WTC11 (cell line): ENCODE measurements at regions not wholly inside any gene's neighbourhood (a gene's known extent, or its start where the extent isn't known, plus 50 kb on each side); places are given as distances from the start of the nearest gene placed in this dataset.

Source experiments
- ATAC-seq: fragments of 200-7000 bp; cut with Tn5 transposase; 2 replicates; pipeline ENCODE4 v1.10.0; 2021; ENCODE audit warnings: mild to moderate bottlenecking, moderate library complexity
- CTCF ChIA-PET: fragments of 300-600 bp; sonication (Branson Sonifier 250); formaldehyde crosslinking; loops from one replicate; lab custom pipeline; 2021; ENCODE audit warnings: antibody characterized with exemption; lab: Charles Lee
- POLR2A ChIA-PET: fragments of 350-600 bp; sonication (Branson Sonifier 250); formaldehyde crosslinking; loops from one replicate; lab custom pipeline; 2021; ENCODE audit warnings: antibody characterized with exemption; lab: Charles Lee
- DNase-seq: peaks from one replicate; pipeline ENCODE4 v3.0.0; 2021; ENCODE audit warnings: low spot score
- H3K27ac Mint-ChIP-seq: 2 replicates; pipeline ENCODE4 v1.8.0; 2021; ENCODE audit warnings: mixed read lengths
- H3K27me3 Mint-ChIP-seq: 2 replicates; pipeline ENCODE4 v1.8.0; 2021; ENCODE audit warnings: low read depth, mild to moderate bottlenecking, moderate library complexity, mixed read lengths
- H3K36me3 Mint-ChIP-seq: 2 replicates; pipeline ENCODE4 v1.8.0; 2021; ENCODE audit warnings: mixed read lengths
- H3K4me1 Mint-ChIP-seq: 2 replicates; pipeline ENCODE4 v1.8.0; 2022; ENCODE audit warnings: mixed read lengths
- H3K4me3 Mint-ChIP-seq: 2 replicates; pipeline ENCODE4 v1.8.0; 2021; ENCODE audit warnings: mild to moderate bottlenecking, moderate library complexity, mixed read lengths
- H3K9me3 Mint-ChIP-seq: 2 replicates; pipeline ENCODE4 v1.8.0; 2021; ENCODE audit warnings: mixed read lengths
- EMX1 ChIP-seq: fragments of 250-450 bp; sonication (Bioruptor Pico); IDR thresholded peaks from 2 replicates; pipeline ENCODE4 v1.8.0; 2021; ENCODE audit warnings: mild to moderate bottlenecking
- ETV6 ChIP-seq: sonication (generic); formaldehyde crosslinking; IDR thresholded peaks from 2 replicates; pipeline ENCODE4 v1.8.1; 2022; ENCODE audit warnings: mild to moderate bottlenecking, missing genetic modification reagents
- GABPB1 ChIP-seq: sonication (generic); formaldehyde crosslinking; IDR thresholded peaks from 2 replicates; pipeline ENCODE4 v1.8.1; 2023; ENCODE audit warnings: mild to moderate bottlenecking, missing genetic modification reagents
- NFATC4 ChIP-seq: fragments of 250-450 bp; sonication (Bioruptor Pico); IDR thresholded peaks from 2 replicates; pipeline ENCODE4 v1.9.0; 2021; ENCODE audit warnings: mild to moderate bottlenecking
- NR3C1 ChIP-seq: sonication (generic); formaldehyde crosslinking; conservative IDR thresholded peaks from 2 replicates; pipeline ENCODE4 v1.8.1; 2023; ENCODE audit warnings: low read depth, mild to moderate bottlenecking, missing genetic modification reagents
- RORB ChIP-seq: fragments of 250-450 bp; sonication (Bioruptor Pico); IDR thresholded peaks from 2 replicates; pipeline ENCODE4 v1.9.0; 2021; ENCODE audit warnings: mild to moderate bottlenecking
- SMAD4 ChIP-seq: sonication (generic); formaldehyde crosslinking; IDR thresholded peaks from 2 replicates; pipeline ENCODE4 v1.8.0; 2022; ENCODE audit warnings: mild to moderate bottlenecking, missing genetic modification reagents
- ZMAT4 ChIP-seq: fragments of 250-450 bp; sonication (Bioruptor Pico); IDR thresholded peaks from 2 replicates; pipeline ENCODE4 v1.9.0; 2021; ENCODE audit warnings: mild to moderate bottlenecking
- ZNF219 ChIP-seq: sonication (generic); formaldehyde crosslinking; IDR thresholded peaks from 2 replicates; pipeline ENCODE4 v1.8.0; 2023; ENCODE audit warnings: missing genetic modification reagents, mild to moderate bottlenecking, borderline replicate concordance
- ZNF416 ChIP-seq: fragments of 250-450 bp; sonication (Bioruptor Pico); IDR thresholded peaks from 2 replicates; pipeline ENCODE4 v1.9.0; 2021; ENCODE audit warnings: mild to moderate bottlenecking, inconsistent platforms
- ZNF671 ChIP-seq: fragments of 250-450 bp; sonication (Bioruptor Pico); IDR thresholded peaks from 2 replicates; pipeline ENCODE4 v1.8.0; 2021; ENCODE audit warnings: mild to moderate bottlenecking
- TF ChIP-seq, protein P1 (sequence below): fragments of 250-450 bp; sonication (Bioruptor Pico); IDR thresholded peaks from 2 replicates; pipeline ENCODE4 v1.9.0; 2021; ENCODE audit warnings: mild to moderate bottlenecking, borderline replicate concordance
- TF ChIP-seq, protein P2 (sequence below): fragments of 250-450 bp; sonication (Bioruptor Pico); IDR thresholded peaks from 2 replicates; pipeline ENCODE4 v1.8.0; 2021; ENCODE audit warnings: mild to moderate bottlenecking
- TF ChIP-seq, protein P3 (sequence below): sonication (generic); formaldehyde crosslinking; IDR thresholded peaks from 2 replicates; pipeline ENCODE4 v1.8.1; 2022; ENCODE audit warnings: missing genetic modification reagents, borderline replicate concordance
- TF ChIP-seq, protein P4 (sequence below): sonication (generic); formaldehyde crosslinking; IDR thresholded peaks from 2 replicates; pipeline ENCODE4 v1.8.0; 2022; ENCODE audit warnings: mild to moderate bottlenecking, missing genetic modification reagents

- TF ChIP-seq, protein P1, sequence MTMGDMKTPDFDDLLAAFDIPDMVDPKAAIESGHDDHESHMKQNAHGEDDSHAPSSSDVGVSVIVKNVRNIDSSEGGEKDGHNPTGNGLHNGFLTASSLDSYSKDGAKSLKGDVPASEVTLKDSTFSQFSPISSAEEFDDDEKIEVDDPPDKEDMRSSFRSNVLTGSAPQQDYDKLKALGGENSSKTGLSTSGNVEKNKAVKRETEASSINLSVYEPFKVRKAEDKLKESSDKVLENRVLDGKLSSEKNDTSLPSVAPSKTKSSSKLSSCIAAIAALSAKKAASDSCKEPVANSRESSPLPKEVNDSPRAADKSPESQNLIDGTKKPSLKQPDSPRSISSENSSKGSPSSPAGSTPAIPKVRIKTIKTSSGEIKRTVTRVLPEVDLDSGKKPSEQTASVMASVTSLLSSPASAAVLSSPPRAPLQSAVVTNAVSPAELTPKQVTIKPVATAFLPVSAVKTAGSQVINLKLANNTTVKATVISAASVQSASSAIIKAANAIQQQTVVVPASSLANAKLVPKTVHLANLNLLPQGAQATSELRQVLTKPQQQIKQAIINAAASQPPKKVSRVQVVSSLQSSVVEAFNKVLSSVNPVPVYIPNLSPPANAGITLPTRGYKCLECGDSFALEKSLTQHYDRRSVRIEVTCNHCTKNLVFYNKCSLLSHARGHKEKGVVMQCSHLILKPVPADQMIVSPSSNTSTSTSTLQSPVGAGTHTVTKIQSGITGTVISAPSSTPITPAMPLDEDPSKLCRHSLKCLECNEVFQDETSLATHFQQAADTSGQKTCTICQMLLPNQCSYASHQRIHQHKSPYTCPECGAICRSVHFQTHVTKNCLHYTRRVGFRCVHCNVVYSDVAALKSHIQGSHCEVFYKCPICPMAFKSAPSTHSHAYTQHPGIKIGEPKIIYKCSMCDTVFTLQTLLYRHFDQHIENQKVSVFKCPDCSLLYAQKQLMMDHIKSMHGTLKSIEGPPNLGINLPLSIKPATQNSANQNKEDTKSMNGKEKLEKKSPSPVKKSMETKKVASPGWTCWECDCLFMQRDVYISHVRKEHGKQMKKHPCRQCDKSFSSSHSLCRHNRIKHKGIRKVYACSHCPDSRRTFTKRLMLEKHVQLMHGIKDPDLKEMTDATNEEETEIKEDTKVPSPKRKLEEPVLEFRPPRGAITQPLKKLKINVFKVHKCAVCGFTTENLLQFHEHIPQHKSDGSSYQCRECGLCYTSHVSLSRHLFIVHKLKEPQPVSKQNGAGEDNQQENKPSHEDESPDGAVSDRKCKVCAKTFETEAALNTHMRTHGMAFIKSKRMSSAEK, result no peak
- TF ChIP-seq NFATC4 (CRISPR knock-in tag), result no peak
Observed at GRCh38 chr6:43912116-43912577, 142.1 kb downstream of the VEGFA start (continued).

DNA sequence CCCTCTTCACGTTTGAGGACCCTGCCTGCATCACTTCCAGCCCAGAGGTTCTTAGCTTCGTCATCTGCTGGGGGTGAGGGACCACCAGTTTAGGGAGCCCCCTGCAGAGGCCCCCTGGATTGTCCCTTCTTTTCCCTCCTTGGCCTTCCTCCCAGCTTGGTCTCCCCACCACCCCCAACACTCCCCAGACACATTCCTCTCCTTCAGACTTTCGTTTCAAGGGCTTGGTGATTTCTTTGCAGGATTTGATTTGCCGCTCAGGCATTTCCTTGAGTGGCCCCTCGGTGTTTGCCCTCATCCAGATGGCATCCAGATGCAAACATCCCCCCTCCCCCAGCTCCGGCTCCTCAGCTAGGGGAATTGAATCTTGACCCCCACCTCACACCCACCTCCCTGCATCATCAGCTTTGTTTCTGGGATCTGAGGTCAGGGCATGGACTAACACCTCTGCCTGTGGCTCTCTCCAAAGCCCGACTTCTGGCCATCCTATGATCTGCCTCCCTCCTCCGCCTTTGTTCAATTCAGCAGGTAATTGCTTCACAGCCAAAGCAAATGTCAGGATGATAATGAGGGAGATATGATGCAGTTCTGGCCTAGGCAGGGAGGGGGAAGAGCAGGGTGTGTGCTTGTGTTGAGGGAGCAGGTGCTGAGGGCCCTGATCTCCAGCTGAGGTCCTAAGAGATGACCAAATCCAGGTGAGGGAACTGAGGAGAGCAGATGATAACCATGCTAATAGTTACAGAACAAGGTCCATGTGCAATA, 141.5 kb downstream of the VEGFA start:
- TF ChIP-seq, protein P2, sequence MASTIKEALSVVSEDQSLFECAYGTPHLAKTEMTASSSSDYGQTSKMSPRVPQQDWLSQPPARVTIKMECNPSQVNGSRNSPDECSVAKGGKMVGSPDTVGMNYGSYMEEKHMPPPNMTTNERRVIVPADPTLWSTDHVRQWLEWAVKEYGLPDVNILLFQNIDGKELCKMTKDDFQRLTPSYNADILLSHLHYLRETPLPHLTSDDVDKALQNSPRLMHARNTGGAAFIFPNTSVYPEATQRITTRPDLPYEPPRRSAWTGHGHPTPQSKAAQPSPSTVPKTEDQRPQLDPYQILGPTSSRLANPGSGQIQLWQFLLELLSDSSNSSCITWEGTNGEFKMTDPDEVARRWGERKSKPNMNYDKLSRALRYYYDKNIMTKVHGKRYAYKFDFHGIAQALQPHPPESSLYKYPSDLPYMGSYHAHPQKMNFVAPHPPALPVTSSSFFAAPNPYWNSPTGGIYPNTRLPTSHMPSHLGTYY (CRISPR knock-in tag), result no peak
- TF ChIP-seq SMAD4 (CRISPR knock-in tag) (no peak), ZNF416 (CRISPR knock-in tag) (no peak), NR3C1 (CRISPR knock-in tag) (no peak), RORB (CRISPR knock-in tag) (no peak), ETV6 (CRISPR knock-in tag) (no peak), ZMAT4 (CRISPR knock-in tag) (no peak), ZNF219 (no peak), EMX1 (CRISPR knock-in tag) (no peak)
- TF ChIP-seq, protein P3, sequence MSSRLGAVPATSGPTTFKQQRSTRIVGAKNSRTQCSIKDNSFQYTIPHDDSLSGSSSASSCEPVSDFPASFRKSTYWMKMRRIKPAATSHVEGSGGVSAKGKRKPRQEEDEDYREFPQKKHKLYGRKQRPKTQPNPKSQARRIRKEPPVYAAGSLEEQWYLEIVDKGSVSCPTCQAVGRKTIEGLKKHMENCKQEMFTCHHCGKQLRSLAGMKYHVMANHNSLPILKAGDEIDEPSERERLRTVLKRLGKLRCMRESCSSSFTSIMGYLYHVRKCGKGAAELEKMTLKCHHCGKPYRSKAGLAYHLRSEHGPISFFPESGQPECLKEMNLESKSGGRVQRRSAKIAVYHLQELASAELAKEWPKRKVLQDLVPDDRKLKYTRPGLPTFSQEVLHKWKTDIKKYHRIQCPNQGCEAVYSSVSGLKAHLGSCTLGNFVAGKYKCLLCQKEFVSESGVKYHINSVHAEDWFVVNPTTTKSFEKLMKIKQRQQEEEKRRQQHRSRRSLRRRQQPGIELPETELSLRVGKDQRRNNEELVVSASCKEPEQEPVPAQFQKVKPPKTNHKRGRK (CRISPR knock-in tag), result no peak
- TF ChIP-seq, all 79 proteins: peak for 0
- no peaks in the 10 kb centered on the region for H3K9me3 Mint-ChIP-seq
- DNase-seq, result no peak
- 0 out of 2 replicates have a peak overlapping the region, but pooled peaks have one; percentile 12 for H3K27ac Mint-ChIP-seq
- peak; percentile 11 for ATAC-seq
- CTCF ChIA-PET, result interaction anchor here (0.9 to 1.6 kb wide), 5 partner anchors 13 to 151 kb away, joined by 3 to 5 read pairs (median 3); no protein-coding TSS in a partner anchor
- H3K4me1 Mint-ChIP-seq, result peaks cover 35% of the 10 kb centered on the region
- no peaks in the 10 kb centered on the region; the same call in 1 of the 2 replicates for H3K27me3 Mint-ChIP-seq
- H3K36me3 Mint-ChIP-seq, result no peaks in the 10 kb centered on the region
- H3K4me3 Mint-ChIP-seq, result no peak overlapping the region
- POLR2A ChIA-PET, result interaction anchor here (4.0 kb wide), 1 partner anchor 15 kb away, joined by 22 read pairs; no protein-coding TSS in a partner anchor

DNA sequence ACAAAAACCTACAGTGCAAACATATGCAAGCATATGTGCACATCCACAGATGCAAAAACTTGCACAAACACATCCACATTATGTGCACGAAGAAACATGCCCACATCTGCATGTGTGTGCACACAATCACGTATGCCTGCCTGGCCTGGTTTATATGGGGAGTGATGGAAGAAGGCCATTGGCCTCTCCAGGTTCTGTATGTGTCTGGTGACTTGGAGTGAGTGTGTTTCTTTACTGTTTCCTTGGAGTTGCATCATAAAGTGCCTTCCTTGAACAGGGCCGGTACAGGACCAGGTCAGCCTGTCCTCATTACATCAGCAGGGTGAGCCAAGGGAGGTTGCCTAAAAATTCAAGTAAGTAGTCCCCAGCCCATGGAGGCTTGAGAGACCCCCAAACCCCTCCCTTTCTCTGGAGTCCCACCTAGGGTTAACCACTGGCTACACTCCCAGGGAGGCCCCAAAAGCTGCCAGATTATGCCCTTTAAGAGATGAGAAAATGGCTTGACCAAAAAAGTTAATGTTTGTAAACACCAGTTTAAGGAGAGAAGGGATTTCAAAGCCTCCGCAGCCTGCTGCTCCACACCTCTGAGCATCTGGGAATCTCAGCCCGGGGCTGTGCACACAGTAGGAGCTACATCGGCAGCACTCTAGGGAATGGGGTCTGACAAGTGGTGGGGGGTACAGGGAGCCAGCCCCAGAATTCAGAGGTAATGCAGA, 140.8 kb downstream of the VEGFA start:
- no peak for DNase-seq
- Mint-ChIP-seq H3K9me3 (no peaks in the 10 kb centered on the region), H3K4me1 (peaks cover 35% of the 10 kb centered on the region), H3K27ac (no peak overlapping the region), H3K27me3 (no peaks in the 10 kb centered on the region; the same call in 1 of the 2 replicates), H3K36me3 (no peaks in the 10 kb centered on the region), H3K4me3 (no peak overlapping the region)
- TF ChIP-seq, protein P4, sequence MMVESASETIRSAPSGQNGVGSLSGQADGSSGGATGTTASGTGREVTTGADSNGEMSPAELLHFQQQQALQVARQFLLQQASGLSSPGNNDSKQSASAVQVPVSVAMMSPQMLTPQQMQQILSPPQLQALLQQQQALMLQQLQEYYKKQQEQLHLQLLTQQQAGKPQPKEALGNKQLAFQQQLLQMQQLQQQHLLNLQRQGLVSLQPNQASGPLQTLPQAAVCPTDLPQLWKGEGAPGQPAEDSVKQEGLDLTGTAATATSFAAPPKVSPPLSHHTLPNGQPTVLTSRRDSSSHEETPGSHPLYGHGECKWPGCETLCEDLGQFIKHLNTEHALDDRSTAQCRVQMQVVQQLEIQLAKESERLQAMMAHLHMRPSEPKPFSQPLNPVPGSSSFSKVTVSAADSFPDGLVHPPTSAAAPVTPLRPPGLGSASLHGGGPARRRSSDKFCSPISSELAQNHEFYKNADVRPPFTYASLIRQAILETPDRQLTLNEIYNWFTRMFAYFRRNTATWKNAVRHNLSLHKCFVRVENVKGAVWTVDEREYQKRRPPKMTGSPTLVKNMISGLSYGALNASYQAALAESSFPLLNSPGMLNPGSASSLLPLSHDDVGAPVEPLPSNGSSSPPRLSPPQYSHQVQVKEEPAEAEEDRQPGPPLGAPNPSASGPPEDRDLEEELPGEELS (CRISPR knock-in tag), result no peak
- TF ChIP-seq, protein P1, result no peak
- TF ChIP-seq GABPB1 (CRISPR knock-in tag) (peak; percentile 86), ZNF671 (CRISPR knock-in tag) (no peak)
- peak; percentile 9; the same call in 1 of the 2 replicates for ATAC-seq
- ChIA-PET POLR2A (interaction anchor here (4.0 kb wide), 1 partner anchor 16 kb away, joined by 22 read pairs; no protein-coding TSS in a partner anchor), CTCF (interaction anchor here (0.9 to 1.6 kb wide), 3 partner anchors 54 to 152 kb away, joined by 3 to 5 read pairs (median 3); no protein-coding TSS in a partner anchor)
